MCF 10A (cell line): ENCODE measurements at regions not wholly inside any gene's neighbourhood (a gene's known extent, or its start where the extent isn't known, plus 50 kb on each side); places are given as distances from the start of the nearest gene placed in this dataset.

ENCODE experiments used
- BruUV-seq: library from RNA; stranded (reverse); fragments of 400-500 nt; replicated peaks from 2 replicates; lab custom pipeline; 2021; lab: Mats Ljungman, UMichigan
- CTCF ChIA-PET: fragments of 300-600 bp; sonication (Branson Sonifier 250); formaldehyde crosslinking; extraction: SDS; loops from one replicate; lab custom pipeline; 2021; ENCODE audit warnings: antibody characterized with exemption, inconsistent platforms; lab: Yijun Ruan, JAX
- POLR2A ChIA-PET: fragments of 300-600, 350-650 bp; sonication (Branson Sonifier 250); formaldehyde crosslinking; extraction: SDS; loops from one replicate; lab custom pipeline; 2020; ENCODE audit warnings: antibody characterized with exemption, inconsistent platforms; lab: Yijun Ruan, JAX
- DNase-seq: peaks from one replicate; pipeline ENCODE4 v3.0.0-alpha.2; 2018; ENCODE audit not compliant: unreplicated experiment
- H3K27ac Mint-ChIP-seq: one replicate; pipeline ENCODE4 v1.8.0; 2022; ENCODE audit warnings: mild to moderate bottlenecking, low read depth, mixed read lengths; ENCODE audit not compliant: unreplicated experiment
- H3K27me3 Mint-ChIP-seq: one replicate; pipeline ENCODE4 v1.8.0; 2022; ENCODE audit warnings: mixed read lengths; ENCODE audit not compliant: insufficient read depth, unreplicated experiment
- H3K36me3 Mint-ChIP-seq: one replicate; pipeline ENCODE4 v1.8.0; 2022; ENCODE audit warnings: mild to moderate bottlenecking, moderate library complexity, mixed read lengths; ENCODE audit not compliant: insufficient read depth, unreplicated experiment
- H3K4me1 Mint-ChIP-seq: one replicate; pipeline ENCODE4 v1.8.0; 2022; ENCODE audit warnings: mixed read lengths; ENCODE audit not compliant: insufficient read depth, unreplicated experiment
- H3K4me3 Mint-ChIP-seq: one replicate; pipeline ENCODE4 v1.8.0; 2022; ENCODE audit warnings: mild to moderate bottlenecking, moderate library complexity, mixed read lengths; ENCODE audit not compliant: unreplicated experiment
- H3K9me3 Mint-ChIP-seq: one replicate; pipeline ENCODE4 v1.8.0; 2022; ENCODE audit warnings: mixed read lengths; ENCODE audit not compliant: unreplicated experiment
- intact Hi-C: fragments of 100-400 bp; cut with micrococcal nuclease; formaldehyde crosslinking; loops from 2 replicates; pipeline ENCODE4 v1.14.1; 2022
- TF ChIP-seq, protein P1 (sequence below): fragments of 200-600 bp; IDR thresholded peaks from one replicate; pipeline ENCODE4 v1.8.0; 2022; ENCODE audit warnings: antibody characterized with exemption, mild to moderate bottlenecking; ENCODE audit not compliant: unreplicated experiment

DNA sequence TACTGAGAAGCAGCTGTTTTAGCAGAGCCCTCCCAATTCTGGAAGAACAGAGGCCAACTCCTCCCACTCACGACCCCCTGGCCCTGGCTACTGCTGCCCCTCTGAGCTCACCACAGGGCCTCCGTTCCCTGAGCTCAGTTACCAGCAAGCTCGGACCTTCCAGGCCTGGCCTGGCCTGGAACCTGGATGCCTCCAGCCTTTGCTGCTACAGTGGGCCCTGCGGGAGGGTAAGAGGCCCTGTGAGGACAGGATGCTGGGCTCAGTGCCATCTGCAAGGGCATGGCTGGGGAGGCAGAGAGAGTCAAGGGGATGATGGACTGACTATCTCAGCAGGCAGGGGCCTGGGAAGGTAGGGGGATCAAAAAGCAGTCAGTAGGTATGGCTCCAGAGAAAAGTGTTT, 209.9 kb upstream of the NCAM1 start:
- intact Hi-C loops, result no loop called here
- Mint-ChIP-seq H3K4me1 (no peaks in the 10 kb centered on the region), H3K9me3 (no peaks in the 10 kb centered on the region), H3K27ac (no peak overlapping the region), H3K36me3 (no peaks in the 10 kb centered on the region), H3K27me3 (peaks cover 23% of the 10 kb centered on the region), H3K4me3 (no peak overlapping the region)
- CTCF ChIA-PET, result interaction anchor here (1.3 kb wide), 1 partner anchor 8 kb away, joined by 4 read pairs; no protein-coding TSS in a partner anchor
- POLR2A ChIA-PET, result no interaction called here
- no peak for DNase-seq
- no TSS peak for BruUV-seq
- TF ChIP-seq, protein P1, sequence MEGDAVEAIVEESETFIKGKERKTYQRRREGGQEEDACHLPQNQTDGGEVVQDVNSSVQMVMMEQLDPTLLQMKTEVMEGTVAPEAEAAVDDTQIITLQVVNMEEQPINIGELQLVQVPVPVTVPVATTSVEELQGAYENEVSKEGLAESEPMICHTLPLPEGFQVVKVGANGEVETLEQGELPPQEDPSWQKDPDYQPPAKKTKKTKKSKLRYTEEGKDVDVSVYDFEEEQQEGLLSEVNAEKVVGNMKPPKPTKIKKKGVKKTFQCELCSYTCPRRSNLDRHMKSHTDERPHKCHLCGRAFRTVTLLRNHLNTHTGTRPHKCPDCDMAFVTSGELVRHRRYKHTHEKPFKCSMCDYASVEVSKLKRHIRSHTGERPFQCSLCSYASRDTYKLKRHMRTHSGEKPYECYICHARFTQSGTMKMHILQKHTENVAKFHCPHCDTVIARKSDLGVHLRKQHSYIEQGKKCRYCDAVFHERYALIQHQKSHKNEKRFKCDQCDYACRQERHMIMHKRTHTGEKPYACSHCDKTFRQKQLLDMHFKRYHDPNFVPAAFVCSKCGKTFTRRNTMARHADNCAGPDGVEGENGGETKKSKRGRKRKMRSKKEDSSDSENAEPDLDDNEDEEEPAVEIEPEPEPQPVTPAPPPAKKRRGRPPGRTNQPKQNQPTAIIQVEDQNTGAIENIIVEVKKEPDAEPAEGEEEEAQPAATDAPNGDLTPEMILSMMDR, result no peak

DNA sequence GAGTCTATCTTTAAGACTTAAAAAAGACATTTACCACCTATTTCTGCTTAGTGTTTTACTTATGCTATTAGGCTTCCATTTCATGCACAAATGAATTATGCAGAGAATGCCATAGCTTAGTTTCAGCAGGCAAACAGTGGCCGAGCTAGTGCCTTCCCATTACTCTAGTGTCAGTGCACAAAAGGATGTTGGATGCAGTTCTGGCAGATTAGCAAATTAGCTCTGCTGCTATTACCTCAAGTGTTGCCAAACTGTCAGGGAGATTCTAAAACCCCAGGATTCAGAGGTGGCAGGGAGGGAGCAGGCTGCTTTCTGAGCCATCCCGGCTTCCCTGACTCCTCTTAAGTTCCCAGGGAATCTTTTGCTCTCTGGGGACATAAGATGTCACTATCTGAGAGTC, 209.4 kb upstream of the NCAM1 start:
- intact Hi-C loops, result no loop called here

DNA sequence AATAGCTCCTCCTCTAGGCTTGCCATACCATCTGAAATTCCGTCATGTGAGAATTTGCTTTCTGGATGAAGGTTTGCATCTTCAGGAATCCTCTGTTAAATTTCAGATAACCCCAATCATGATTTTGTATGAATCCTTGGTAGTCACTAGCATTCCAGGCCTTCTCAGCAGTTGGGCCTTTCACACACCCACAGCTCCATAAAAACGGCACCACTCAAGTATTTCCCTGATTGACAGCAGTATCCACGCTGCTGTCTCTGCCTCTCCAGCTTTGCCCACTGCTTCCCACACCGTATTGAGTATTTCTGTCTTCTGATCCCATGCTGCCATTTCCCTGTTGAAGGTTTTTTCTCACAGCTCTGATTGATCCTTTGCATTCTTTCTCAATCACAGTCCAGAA, 208.7 kb upstream of the NCAM1 start:
- DNase-seq, result no peak
- Mint-ChIP-seq H3K4me1 (no peaks in the 10 kb centered on the region), H3K9me3 (no peaks in the 10 kb centered on the region), H3K27ac (no peak overlapping the region), H3K36me3 (no peaks in the 10 kb centered on the region), H3K4me3 (no peak overlapping the region), H3K27me3 (peaks cover 11% of the 10 kb centered on the region)
- TF ChIP-seq, protein P1, result no peak
- no TSS peak for BruUV-seq
- intact Hi-C loops, result no loop called here
- POLR2A ChIA-PET, result no interaction called here
- CTCF ChIA-PET, result no interaction called here

More for the DNA sequence above, 209.4 kb upstream of the NCAM1 start:
- Mint-ChIP-seq H3K27me3 (peaks cover 18% of the 10 kb centered on the region), H3K36me3 (no peaks in the 10 kb centered on the region), H3K9me3 (no peaks in the 10 kb centered on the region), H3K4me1 (no peaks in the 10 kb centered on the region), H3K27ac (no peak overlapping the region), H3K4me3 (no peak overlapping the region)
- TF ChIP-seq, protein P1, result no peak
- BruUV-seq, result no TSS peak
- no peak for DNase-seq
- POLR2A ChIA-PET, result no interaction called here
- CTCF ChIA-PET, result interaction anchor here (1.3 kb wide), 1 partner anchor 7 kb away, joined by 4 read pairs; no protein-coding TSS in a partner anchor

DNA sequence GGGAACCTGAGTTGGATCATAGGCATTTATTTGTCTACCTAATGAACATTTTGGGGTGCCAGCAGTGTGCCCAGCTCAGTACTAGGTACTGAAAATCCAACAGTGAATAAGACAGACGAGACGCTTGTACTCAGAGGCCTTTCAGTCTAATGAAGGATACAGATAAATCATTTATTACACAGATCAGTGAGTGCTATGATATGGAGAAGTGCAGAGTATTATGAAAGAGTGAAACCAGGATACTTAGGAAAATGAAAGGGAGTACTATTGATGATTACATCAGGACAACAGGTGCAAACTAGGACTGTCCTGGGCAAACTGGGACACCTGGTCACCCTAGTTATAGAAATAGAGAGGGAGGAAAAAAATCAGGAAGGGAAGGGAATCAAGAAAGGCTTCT, 207.5 kb upstream of the NCAM1 start:
- POLR2A ChIA-PET, result no interaction called here
- DNase-seq, result no peak

More for the DNA sequence above, 207.5 kb upstream of the NCAM1 start:
- H3K9me3 Mint-ChIP-seq, result no peaks in the 10 kb centered on the region
- H3K36me3 Mint-ChIP-seq, result no peaks in the 10 kb centered on the region
- CTCF ChIA-PET, result no interaction called here
- intact Hi-C loops, result no loop called here
- no TSS peak for BruUV-seq
- TF ChIP-seq, protein P1, result no peak
- H3K27me3 Mint-ChIP-seq, result peaks cover 4% of the 10 kb centered on the region
- H3K4me1 Mint-ChIP-seq, result no peaks in the 10 kb centered on the region
- no peak overlapping the region for H3K27ac Mint-ChIP-seq
- H3K4me3 Mint-ChIP-seq, result no peak overlapping the region
